COLO668 (cell line): ENCODE measurements at regions not wholly inside any gene's neighbourhood (a gene's known extent, or its start where the extent isn't known, plus 50 kb on each side); places are given as distances from the start of the nearest gene placed in this dataset.
A peak's percentile ranks its signal among the peaks of the same experiment; 100 is the strongest.
"Not testable (repeated sequence)": the region's sequence is repeated elsewhere in the genome, so short reads cannot be mapped to it uniquely, and the experiment has no call there.

Experiments used
- DNase-seq: peaks from one replicate; lab custom pipeline; 2025; ENCODE audit not compliant: unreplicated experiment; lab: John Stamatoyannopoulos, UW

DNA sequence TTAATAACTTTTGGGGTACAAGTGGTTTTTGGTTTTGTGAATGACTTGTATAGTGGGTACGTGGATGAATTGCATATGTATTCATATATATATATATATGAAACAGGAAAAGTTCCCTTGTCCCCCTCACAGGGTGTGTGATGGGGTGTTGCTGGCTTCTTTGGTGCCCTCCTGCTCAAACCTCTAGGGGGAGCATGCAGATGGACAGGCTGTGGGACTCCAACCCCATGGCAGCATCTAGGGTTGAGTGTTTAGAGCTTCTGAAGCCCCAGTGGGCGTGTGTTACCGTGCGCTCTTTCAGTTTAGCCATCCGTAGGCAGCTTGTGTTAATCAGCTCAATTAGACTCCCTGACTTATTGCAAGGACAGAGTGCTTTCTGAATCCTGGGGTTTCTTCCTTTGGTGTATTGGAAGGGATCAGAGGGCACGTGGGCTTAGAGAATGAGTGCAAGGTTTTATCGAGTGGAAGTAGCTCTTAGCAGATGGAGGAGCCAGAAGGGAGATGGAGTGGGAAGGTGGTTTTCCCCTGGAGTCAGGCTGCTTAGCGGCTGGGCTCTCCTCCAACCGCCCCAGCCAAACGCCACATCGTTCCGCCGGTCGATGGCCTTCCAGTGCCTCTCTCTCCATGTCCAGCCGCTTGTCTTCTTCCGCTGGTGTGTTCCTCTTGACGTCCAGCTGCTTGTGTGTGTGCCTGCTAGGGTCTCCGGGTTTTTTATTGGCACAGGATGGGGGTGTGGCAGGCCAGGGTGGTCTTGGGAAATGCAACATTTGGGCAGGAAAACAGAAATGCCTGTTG is 674.4 kb upstream of the LCORL start:
- no peak for DNase-seq

DNA sequence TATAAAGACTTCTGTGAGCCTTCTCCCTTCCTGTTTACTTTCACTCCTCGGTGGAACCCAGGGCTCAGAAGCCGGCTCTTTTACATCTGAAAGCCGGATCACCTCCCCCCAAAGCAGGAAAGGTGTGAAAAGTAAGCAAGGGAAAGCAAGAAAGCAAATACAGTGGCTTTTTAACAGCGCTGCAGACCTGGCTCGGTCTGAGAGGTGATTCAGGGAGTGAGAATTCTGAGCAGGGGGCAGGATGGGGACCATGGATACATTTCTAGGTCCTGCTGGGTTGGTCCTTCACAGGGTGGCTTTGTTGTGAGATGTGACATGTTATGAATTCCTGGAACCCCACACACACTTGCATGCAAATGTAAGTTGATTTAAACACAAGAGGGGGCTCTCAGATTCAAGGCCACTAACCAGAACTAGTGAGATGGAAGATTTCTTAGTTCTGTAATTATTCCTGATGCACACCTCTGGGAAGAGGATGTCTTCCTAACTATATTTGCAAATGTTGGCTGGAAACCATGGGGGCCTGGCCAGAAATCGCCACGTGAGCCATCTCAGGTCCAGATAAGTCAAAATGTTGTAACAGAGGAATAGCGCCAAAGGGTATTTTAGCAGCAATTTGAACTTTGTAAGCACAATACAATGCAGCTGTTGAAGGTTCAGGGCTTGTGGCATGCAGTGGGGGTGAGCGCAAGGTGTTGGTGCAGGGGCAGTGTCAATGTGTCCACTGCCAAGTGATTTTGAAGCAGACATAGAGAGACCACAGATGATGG is 670.1 kb upstream of the LCORL start:
- no peak for DNase-seq

DNA sequence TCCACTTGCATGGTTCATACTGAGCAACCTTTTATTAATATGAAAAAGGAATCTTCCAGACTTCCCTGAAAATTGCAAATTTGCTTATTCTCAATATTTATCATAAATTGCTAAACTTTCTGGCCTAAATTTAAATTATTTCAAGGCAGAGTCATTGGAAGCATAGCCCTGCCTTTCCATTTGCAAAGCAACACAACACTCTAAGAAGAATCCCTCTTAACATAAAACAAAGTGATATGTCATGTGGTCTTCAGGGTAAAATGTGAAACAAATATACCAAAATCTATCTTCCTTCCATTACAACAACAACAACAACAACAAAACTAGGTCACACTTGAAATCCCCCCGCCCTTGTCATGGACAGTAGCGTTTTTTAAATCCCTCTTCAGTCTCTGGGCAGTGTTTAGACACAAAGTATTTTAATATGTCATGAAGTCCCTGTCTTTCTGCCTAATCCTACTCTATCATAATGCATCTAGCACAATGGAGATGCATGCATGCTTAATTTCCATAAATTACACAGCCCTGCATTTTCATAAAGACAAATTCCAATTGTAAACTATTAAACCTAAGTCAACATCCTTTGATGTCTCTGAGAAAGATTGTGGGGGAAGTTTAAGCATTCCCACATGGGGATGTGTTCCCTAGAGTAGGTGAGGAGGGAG is 668.9 kb upstream of the LCORL start:
- no peak for DNase-seq

DNA sequence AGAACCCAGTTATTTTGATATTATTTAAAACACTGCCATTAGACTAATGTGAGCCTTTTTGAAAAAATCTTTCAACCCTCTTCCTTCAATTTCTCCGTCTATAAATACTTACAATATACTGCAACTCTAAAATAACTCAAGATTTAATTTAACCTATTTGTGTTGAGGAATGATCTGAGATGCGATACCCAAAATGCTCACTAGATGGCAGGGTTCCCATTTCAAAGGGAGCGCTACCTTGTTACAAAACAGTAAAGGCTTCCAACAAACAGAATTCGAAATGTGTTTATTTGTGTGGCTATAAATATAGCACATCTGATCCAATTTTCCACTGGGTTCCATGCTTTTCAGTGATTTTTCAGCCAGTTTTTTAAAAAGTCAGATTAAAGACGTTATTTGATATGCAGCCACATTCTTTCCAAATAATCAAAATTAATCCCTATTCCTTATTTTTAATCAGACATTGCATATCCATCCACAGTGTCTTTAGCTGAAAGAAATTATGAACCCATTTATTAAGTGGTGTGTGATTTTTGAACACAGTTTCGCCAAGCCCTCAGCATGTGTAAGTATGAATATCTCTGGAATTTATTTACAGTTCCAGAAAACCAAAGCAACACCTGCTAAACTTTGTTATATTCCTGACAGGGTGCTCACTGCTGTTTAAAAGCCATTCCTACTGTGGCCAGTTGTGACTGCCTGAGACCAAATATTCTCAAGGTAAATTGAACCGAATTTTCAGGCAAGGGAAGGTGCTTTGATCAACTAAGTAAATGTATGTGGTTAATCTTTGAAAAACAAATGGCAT is 668.0 kb upstream of the LCORL start:
- peak; percentile 45 for DNase-seq

DNA sequence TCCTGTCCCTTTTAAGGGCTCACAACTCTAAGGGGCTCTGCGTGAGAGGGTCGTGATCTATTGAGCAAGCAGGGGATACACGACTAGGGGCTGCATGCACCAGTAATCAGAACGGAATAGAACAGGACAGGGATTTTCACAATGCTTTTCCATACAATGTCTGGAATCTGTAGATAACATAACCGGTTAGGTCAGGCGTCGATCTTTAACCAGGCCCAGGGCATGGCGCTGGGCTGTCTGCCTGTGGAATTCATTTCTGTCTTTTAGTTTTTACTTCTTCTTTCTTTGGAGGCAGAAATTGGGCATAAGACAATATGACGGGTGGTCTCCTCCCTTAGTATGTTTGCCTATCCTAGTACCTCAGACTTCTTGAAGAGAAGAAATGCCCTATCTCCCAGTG is 666.8 kb upstream of the LCORL start:
- not testable (repeated sequence) for DNase-seq

DNA sequence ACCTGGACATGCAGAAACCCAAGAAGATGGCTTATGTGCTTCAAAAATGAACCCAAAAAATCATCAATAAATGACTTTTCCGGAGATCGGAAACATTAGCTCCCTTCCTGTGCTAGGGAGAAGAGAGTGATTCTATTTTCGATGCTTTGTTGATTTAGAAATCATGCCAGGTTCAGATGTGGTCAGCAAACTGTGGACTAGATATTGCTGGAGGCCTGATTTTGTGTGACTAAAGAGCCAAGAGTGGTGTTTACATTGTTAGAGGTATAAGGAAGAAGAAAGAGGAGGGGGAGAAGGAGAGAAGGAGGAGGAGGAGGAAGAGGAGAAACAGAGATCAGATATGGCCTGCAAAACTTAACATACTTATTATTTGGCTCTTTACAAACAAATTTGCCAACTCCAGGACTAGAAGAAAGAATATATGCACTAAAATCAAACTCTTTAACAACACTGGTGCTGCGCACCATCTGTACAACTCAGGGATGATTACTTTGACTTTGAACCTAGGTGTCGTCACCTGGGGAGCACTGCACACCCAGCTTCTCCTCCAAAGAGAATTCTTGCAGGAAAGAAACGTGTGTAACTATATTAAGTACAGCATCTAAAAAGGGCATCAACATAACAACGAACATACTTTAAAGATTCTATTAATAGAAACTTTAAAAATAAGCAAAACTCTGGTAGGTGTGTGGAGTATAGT is 664.9 kb upstream of the LCORL start:
- DNase-seq, result no peak

DNA sequence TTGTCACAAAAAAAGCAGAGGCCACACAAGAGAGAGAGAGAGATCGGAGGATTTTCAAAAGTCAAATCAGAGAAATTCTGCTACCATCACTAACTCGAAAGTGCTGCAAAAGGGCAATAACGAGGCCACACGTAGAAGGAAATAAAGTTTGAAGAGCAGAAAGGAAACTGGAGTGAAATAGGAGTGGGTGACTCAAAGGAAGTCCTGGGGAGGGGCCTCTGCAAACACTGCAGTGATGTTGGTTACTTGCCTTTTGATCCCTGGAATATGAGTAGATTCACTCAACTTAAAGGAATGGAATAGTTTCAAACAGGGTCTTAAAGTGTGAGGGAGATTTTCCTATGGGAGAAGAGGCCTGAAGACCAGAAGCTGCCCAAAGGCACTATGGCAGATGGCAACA is 663.4 kb upstream of the LCORL start:
- DNase-seq, result no peak

DNA sequence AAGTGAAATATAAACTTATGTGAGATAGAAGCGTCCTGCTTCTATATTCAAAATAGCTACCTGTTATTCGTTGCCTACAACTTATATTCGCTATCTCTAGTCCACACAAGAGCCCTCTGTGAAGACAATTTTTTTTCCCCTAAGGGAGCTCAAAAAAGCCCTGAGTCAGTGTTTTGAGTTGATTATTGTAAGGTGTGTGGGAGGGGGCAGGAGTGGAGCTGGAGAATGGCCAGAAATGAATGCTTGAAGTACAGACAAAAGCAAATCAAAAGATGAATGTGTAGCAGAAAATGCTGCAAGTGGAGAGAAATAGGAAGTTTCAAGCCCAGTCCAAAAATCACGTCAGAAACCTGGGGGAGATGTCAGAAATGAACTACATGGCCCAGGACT is 655.0 kb upstream of the LCORL start:
- DNase-seq, result no peak

DNA sequence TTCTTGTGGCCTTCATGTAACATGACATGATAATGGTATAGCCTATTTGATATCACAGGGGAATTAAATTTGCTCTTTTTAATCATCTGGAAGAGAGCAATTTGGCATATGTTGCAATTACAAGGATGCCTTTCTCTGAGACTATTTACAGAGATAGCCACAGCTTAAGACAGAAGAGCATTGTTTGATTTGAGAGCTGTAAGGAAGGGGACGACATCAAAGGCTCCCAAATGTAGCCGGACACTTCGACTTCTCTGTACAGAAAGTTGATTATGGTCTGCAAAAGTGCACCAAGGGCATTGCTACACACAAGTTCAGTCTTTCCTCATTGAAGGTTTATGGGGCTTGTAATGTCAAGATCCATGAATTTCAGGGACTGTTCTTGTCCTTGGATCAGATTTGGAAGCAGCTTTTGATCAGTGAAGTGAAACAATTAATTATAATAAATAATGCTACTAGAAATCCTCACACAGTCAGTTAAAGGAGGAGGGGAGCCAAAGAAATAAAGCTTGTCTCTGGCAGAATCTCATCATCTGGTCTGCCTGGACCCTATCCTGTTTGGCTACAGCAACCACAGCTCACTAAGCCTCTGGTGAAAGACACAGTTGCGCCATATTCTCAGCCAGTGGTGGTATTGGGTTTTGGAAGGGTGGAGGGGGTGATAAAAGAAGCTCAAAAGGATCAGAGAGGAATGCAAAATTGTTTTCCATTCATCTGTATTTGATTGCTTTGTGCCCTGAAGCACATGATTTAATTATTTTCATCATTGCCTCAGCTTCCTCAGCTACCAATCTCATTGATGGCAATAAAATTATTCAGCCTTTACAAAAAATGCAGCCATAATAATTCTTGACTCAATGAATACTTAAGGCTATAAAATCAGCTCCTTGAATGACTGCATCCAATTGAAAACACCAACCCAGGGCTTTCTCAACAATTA is 654.3 kb upstream of the LCORL start:
- no peak for DNase-seq

DNA sequence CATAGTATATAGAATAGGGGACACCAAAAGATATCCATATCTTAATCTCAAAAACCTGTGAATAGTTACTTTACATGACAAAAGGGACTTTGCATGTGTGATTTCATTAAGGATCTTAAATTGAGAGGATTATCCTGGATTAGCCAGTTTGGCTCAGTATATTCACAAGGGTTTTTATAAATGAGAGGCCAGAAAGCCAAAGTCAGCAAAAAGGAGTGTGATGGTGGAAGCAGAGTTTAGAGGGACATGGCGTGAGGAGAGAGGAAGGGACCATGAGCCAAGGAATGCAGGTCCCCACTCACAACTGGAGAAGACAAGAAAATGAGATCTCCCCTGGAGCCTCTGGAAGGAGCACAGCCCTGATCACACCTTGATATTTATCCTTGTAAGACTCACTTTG is 648.5 kb upstream of the LCORL start:
- DNase-seq, result no peak

DNA sequence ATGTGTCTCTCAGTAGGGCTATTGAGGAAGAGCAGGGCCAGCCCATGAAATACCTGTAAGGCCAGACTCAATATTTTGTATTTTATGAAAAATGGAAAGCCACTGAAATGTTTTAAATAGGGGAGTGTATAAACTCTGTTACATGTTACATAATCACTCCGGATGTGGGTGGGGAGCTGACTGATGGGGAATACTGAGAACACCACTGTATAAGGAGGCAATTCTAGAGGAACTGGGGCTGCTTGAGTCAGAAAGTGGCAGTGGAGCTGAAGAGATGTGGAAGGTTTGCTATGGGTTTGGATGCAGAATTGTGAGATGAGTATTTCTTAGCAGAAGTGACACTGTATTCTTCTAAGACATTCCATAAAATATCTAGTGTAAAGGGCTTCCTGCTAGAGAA is 647.8 kb upstream of the LCORL start:
- DNase-seq, result no peak

DNA sequence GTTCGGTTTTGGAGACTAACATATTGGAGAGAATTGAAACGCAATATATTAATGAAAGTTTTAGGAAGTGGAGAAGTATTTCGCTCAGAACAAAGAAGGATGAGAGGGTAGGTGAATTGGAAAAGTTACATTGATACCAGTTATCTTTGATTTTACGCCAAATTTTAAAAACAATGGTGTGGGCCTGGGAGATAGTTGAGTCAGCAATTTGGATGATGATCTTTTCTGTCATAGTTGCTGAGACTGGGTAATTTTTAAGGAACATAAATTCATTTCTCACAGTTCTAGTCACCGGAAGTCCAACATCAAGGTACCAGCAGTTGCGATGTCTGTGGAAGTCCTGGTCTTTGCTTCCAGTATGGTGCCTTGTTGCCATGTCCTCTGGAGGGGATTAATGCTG is 644.8 kb upstream of the LCORL start:
- no peak for DNase-seq

DNA sequence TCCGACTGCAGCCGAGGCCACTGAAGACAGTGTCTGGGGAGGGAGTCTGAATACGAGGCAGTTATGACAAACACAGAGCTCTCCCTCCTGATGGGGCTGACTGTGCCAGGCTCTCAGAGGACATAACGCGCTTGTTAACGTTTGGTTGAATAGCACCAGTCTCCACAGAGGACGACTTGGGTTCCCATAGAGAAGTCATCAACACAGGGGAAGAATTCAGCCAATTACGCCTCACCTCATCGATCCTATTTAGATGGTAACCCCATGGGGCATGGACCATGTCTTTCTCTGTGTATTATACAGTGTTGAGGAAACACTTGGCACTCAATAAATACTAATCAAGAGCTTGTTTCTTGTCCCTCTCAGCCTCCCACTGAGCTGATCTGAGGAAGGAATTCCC is 642.6 kb upstream of the LCORL start:
- no peak for DNase-seq

DNA sequence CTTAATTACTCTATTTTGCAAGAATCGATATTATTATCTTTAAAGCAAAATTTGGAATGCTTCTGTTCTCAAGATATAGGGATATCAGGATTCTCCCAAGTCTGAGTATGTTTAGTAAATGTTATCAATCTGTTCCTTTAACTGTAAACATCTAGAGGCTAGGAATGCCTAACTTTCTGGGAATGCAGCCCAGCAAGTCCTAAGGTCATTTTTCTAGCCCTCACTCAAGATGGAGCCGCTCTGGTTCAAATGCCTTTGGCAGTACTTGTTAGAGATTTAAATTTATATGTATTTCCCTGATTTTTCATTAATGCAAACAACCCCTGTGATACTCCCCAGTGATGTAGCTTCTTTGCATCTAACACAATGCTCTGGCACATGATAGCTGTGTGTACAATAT is 623.8 kb upstream of the LCORL start:
- no peak for DNase-seq

DNA sequence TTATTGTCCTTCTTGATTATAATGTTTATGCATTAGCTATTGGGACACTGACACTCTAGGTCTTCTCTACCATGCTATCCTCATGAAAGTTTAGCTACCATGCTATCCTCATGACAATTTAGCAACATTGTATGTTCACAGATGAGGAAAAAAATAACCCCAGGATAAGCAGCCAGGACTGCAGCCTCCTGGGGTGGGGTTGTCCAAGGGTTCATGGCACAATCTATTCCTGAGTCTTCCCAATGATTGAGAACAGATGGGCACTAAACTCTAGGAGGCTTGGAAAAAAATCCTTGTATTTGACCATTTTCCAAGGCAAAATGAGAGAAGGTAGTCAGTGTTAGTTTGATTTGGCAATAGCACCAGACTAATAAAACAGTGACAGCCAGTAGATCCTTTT is 619.8 kb upstream of the LCORL start:
- DNase-seq, result no peak

DNA sequence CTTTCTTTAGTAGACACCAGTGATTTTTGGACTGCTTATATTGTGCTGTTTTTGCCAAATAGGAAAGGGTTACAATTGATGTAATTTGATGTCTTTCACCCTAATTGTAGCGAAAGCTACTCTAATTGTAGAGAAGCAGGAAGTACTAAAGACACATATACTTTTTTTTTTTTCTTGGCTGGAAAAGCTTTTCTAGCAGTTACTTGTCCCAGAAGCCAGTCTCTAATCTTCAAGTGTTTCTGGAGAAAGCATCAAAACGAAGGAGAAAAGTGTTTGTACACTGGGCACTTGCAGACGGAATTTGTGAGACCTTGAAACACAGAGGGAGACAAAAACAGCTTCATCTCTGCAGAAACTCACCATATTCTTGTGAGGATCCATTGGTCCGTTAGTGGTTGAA is 616.5 kb upstream of the LCORL start:
- DNase-seq, result no peak

DNA sequence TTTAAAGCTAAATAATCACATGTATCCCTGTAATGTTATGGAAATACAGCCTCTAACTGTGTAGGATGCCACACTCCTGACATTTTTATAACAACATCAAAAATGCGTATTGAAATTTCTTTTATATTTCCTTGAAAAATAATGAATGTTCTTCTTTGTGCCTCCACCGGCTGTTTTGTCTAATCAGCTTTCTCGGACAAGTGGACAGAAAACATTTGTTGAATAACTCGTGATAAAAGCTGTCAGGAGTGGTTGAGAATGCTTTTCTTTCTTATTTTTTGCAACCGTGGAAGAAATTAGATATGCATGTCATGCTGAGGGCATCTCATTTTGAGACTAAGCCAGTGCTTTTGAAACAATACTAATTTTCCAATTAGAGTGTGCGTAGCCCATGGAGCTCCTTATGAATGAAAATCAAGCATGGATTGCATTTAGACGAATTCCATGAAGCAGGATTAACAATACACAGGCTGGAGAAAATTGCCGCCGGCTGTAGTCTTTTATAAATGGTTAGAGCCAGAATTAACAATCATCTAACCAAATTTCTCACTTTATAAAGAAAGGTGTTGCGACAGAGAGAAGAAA is 614.5 kb upstream of the LCORL start:
- no peak for DNase-seq

DNA sequence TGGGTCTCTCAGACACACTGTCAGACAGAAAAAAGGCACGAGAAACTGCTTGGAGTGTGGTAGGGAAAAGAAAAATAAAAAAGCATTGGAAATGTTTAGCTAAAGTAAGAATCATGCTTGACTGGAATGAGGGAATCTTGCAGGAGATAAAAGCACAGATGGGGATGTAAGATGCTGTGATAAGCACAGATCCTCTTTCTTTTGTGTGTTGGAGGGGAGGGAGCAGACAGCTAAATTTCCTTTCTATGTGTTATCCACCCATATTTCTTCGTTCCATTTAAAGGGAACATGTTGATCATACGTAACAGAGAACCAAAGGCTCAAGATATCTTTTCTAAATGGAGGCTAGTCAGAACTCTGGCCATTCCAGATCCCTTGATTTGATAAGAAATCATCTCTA is 614.0 kb upstream of the LCORL start:
- DNase-seq, result no peak

DNA sequence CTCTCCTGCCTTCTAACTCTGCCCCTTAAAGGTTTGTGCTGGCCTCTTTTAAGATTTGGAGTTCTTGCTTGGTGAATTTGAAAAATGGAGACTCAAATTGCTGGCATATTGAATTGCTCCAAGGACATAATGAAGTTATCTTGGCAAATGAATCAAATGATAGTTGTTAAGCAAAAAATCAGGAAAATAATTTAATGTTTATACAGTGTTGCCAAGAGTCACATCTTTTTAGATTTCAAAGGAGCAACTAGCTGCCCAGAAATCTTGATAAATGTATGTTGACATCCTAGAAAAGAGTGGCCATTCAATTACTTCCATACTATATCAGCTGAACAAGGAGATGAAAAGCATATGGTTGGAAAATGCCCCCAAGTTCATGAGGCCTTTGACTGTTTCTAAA is 610.0 kb upstream of the LCORL start:
- no peak for DNase-seq
